GM23248 (cell line): ENCODE measurements at regions not wholly inside any gene's neighbourhood (a gene's known extent, or its start where the extent isn't known, plus 50 kb on each side); places are given as distances from the start of the nearest gene placed in this dataset.

Experiments
- EZH2 ChIP-seq: fragments of 200-600 bp; sonication (generic); IDR thresholded peaks from 2 replicates; pipeline ENCODE4 v1.6.1; 2018; ENCODE audit warnings: antibody characterized with exemption, mild to moderate bottlenecking; ENCODE audit not compliant: insufficient read depth, poor library complexity, severe bottlenecking
- EZH2phosphoT487 ChIP-seq: fragments of 200-600 bp; sonication (generic); IDR thresholded peaks from 2 replicates; pipeline ENCODE4 v1.6.1; 2018; ENCODE audit warnings: antibody characterized with exemption, moderate library complexity, mild to moderate bottlenecking, low read depth; ENCODE audit not compliant: insufficient read depth

- TF ChIP-seq EZH2 (no peak), EZH2phosphoT487 (no peak)
Measured at GRCh38 chr11:123255909-123256308, 60.9 kb upstream of the CLMP start.
